Chondrocyte (in vitro differentiated cells): ENCODE measurements at regions not wholly inside any gene's neighbourhood (a gene's known extent, or its start where the extent isn't known, plus 50 kb on each side); places are given as distances from the start of the nearest gene placed in this dataset.
A peak's percentile ranks its signal among the peaks of the same experiment; 100 is the strongest.

Experiments used
- DNase-seq: peaks from one replicate; pipeline ENCODE4 v3.0.0; 2021; ENCODE audit warnings: mixed read lengths, low spot score
- H3K27ac Mint-ChIP-seq: one replicate; pipeline ENCODE4 v1.8.0; 2021; ENCODE audit warnings: mild to moderate bottlenecking, moderate library complexity, mixed read lengths; ENCODE audit not compliant: unreplicated experiment
- H3K27me3 Mint-ChIP-seq: 2 replicates; pipeline ENCODE4 v1.8.0; 2021; ENCODE audit warnings: low read depth, mixed read lengths
- H3K36me3 Mint-ChIP-seq: 2 replicates; pipeline ENCODE4 v1.8.0; 2021; ENCODE audit warnings: low read depth, mixed read lengths
- H3K4me1 Mint-ChIP-seq: 2 replicates; pipeline ENCODE4 v1.8.0; 2021; ENCODE audit warnings: low read depth, mild to moderate bottlenecking, mixed read lengths
- H3K4me3 Mint-ChIP-seq: one replicate; pipeline ENCODE4 v1.8.0; 2021; ENCODE audit warnings: mild to moderate bottlenecking, moderate library complexity, mixed read lengths; ENCODE audit not compliant: unreplicated experiment
- H3K9me3 Mint-ChIP-seq: 2 replicates; pipeline ENCODE4 v1.8.0; 2021; ENCODE audit warnings: low read depth, mixed read lengths
- TF ChIP-seq, protein P1 (sequence below): fragments of 200-600 bp; sonication (generic); IDR thresholded peaks from 2 replicates; pipeline ENCODE4 v1.5.0; 2021; ENCODE audit warnings: antibody characterized with exemption, mild to moderate bottlenecking, moderate library complexity

DNA sequence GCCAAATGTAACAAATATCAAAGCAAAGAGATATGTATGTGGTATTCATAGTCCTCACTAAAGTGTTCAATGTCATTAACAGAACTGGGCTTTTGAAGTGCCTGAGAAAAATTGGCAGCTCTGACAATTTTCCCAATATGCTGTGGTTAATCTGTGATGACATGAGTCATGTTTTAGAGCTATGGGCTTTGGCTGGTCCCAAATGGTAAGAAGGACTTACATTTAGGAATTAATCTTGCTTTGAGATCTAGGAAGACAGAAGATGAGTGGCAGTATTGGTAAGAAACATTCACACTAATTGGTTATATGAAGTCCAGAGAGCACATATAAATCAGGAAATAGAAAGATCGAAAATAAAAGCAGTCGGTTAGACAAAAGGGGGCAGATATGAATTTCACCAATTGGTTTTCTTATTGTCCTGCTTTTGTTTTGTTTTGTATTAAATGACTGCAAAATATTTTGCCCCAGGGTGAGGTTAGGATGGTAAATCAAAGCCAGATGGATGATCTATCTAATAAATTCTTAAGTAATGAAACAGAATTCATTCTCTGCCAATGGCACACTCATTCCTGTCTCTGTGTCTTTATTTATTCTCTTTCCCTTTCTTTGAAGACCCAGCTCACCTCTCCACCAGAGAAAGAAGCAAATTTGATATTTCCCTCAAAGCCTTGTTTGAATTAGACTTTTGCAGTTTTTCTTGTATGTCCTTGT lies 993.1 kb downstream of the RPA4 start:
- Mint-ChIP-seq H3K4me3 (no peak overlapping the region), H3K27me3 (no peaks in the 10 kb centered on the region), H3K9me3 (peaks cover 9% of the 10 kb centered on the region), H3K4me1 (no peaks in the 10 kb centered on the region), H3K27ac (no peak overlapping the region), H3K36me3 (no peaks in the 10 kb centered on the region)
- no peak for DNase-seq
- TF ChIP-seq, protein P1, sequence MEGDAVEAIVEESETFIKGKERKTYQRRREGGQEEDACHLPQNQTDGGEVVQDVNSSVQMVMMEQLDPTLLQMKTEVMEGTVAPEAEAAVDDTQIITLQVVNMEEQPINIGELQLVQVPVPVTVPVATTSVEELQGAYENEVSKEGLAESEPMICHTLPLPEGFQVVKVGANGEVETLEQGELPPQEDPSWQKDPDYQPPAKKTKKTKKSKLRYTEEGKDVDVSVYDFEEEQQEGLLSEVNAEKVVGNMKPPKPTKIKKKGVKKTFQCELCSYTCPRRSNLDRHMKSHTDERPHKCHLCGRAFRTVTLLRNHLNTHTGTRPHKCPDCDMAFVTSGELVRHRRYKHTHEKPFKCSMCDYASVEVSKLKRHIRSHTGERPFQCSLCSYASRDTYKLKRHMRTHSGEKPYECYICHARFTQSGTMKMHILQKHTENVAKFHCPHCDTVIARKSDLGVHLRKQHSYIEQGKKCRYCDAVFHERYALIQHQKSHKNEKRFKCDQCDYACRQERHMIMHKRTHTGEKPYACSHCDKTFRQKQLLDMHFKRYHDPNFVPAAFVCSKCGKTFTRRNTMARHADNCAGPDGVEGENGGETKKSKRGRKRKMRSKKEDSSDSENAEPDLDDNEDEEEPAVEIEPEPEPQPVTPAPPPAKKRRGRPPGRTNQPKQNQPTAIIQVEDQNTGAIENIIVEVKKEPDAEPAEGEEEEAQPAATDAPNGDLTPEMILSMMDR, result no peak

DNA sequence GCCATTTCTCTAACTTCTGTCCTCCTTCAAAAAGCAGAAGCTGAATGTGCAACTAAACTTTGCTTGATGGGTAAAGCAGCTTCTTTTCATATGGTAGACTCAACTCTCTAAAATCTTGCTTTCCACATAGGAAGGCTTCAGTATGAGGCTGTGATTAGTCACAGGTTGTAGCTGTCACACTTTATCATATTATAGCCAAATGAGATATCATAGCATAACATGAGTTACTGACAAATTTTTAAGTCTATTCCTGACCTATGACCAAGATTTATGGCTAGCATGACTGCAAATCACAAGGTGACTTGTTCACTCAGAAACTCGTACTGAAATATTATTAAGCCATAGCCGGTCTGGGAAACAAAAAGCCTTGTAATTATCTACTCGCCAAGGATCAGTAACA lies 998.6 kb downstream of the RPA4 start:
- Mint-ChIP-seq H3K4me1 (no peaks in the 10 kb centered on the region), H3K4me3 (no peak overlapping the region), H3K36me3 (no peaks in the 10 kb centered on the region), H3K27ac (no peak overlapping the region), H3K27me3 (no peaks in the 10 kb centered on the region), H3K9me3 (peaks cover 5% of the 10 kb centered on the region)
- TF ChIP-seq, protein P1, result no peak
- no peak for DNase-seq

DNA sequence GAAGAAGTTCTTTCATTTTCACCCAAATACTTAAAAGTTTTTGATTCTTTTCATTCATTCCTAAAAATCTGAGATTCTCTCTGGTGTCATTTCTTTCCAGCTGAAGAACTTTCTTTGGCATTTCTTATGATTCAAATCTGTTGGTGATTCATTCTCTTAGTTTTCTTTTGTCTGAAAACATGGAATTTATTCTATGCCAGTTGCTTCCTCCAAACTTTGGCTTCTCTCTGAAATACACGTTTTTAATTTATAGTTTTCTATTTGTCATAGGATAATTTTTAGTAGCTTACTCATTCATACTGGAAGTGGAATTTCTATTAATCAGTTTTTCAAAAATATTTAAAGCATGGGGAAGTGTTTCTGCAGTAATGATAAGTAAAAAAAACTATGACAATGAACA lies 1012.0 kb downstream of the RPA4 start:
- DNase-seq, result no peak
- H3K9me3 Mint-ChIP-seq, result peaks cover 16% of the 10 kb centered on the region
- no peak overlapping the region for H3K4me3 Mint-ChIP-seq
- no peaks in the 10 kb centered on the region for H3K36me3 Mint-ChIP-seq
- no peaks in the 10 kb centered on the region for H3K27me3 Mint-ChIP-seq
- H3K27ac Mint-ChIP-seq, result peak overlapping the region; percentile 30
- peaks cover 6% of the 10 kb centered on the region for H3K4me1 Mint-ChIP-seq
- TF ChIP-seq, protein P1, result no peak

DNA sequence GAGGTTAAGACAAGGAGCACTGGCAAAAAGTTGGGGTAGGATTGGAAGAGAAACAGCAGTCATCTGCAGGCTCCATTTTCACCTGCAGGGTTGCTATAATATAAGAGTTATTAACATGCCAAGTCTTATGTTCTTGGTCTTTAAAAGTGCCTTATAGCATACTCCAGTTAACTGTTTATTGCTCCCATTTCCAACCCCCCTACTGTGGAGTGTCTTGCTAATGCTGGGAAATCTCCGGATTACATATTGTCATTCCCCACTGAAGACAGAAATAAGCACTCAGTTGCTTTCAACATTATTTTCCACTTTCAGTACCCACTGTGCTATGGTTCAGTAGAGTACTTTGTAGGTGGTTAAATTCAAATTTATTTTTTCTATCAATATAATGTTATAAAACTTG lies 1014.3 kb downstream of the RPA4 start:
- Mint-ChIP-seq H3K4me3 (no peak overlapping the region), H3K36me3 (no peaks in the 10 kb centered on the region), H3K27me3 (no peaks in the 10 kb centered on the region), H3K4me1 (peaks cover 6% of the 10 kb centered on the region), H3K27ac (no peak overlapping the region), H3K9me3 (peaks cover 1% of the 10 kb centered on the region)
- DNase-seq, result no peak
- TF ChIP-seq, protein P1, result no peak

DNA sequence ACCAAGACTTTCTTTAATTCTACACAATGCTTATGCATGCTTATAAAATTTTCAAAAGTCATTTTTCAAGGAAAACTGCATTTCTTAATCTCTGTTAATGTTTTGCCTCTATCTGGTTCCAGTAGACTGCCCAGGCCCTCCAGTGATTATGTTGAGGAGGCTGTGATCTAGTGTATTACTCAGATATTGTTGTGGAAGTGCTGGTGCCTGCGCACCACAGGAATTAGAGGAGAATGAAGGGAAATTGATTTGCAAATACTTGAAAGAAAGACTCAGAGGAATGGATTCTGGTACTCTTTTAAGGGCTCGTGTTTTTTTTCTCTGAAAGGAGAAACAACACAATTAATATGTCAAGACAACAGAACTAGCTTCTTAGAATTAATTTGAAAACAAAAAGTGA lies 1015.1 kb downstream of the RPA4 start:
- Mint-ChIP-seq H3K4me1 (peaks cover 6% of the 10 kb centered on the region), H3K27ac (no peak overlapping the region), H3K4me3 (no peak overlapping the region), H3K36me3 (no peaks in the 10 kb centered on the region), H3K27me3 (no peaks in the 10 kb centered on the region), H3K9me3 (no peaks in the 10 kb centered on the region)
- TF ChIP-seq, protein P1, result no peak
- DNase-seq, result no peak
